Choroid plexus epithelial cell (primary cell): ENCODE measurements at regions not wholly inside any gene's neighbourhood (a gene's known extent, or its start where the extent isn't known, plus 50 kb on each side); places are given as distances from the start of the nearest gene placed in this dataset.

Experiments used
- DNase-seq: peaks from one replicate; pipeline ENCODE4 v3.0.0-alpha.2; 2010; ENCODE audit warnings: low read depth
- H3K4me3 ChIP-seq: 2 replicates; pipeline ENCODE4 v1.5.1; 2011; ENCODE audit warnings: low read depth, mild to moderate bottlenecking, control low read depth, low read length, moderate library complexity
- TF ChIP-seq, protein P1 (sequence below): conservative IDR thresholded peaks from 2 replicates; pipeline ENCODE4 v1.5.1; 2011; ENCODE audit warnings: low read depth, mild to moderate bottlenecking, control low read depth, inconsistent platforms, low read length, moderate library complexity

GRCh38 chr2:15092691-15093090, 460.2 kb downstream of the LRATD1 start:
- no peak overlapping the region for H3K4me3 ChIP-seq
- TF ChIP-seq, protein P1, sequence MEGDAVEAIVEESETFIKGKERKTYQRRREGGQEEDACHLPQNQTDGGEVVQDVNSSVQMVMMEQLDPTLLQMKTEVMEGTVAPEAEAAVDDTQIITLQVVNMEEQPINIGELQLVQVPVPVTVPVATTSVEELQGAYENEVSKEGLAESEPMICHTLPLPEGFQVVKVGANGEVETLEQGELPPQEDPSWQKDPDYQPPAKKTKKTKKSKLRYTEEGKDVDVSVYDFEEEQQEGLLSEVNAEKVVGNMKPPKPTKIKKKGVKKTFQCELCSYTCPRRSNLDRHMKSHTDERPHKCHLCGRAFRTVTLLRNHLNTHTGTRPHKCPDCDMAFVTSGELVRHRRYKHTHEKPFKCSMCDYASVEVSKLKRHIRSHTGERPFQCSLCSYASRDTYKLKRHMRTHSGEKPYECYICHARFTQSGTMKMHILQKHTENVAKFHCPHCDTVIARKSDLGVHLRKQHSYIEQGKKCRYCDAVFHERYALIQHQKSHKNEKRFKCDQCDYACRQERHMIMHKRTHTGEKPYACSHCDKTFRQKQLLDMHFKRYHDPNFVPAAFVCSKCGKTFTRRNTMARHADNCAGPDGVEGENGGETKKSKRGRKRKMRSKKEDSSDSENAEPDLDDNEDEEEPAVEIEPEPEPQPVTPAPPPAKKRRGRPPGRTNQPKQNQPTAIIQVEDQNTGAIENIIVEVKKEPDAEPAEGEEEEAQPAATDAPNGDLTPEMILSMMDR, result no peak
- DNase-seq, result peak; percentile 3

GRCh38 chr2:15094161-15094560, 461.6 kb downstream of the LRATD1 start:
- no peak for DNase-seq
- TF ChIP-seq, protein P1, result no peak
- H3K4me3 ChIP-seq, result no peak overlapping the region

- TF ChIP-seq, protein P1, result no peak
- H3K4me3 ChIP-seq, result no peak overlapping the region
- DNase-seq, result no peak
These were observed 464.3 kb downstream of the NBAS start for GRCh38 chr2:15096873-15097272.

GRCh38 chr2:15107137-15107536, 454.0 kb downstream of the NBAS start:
- DNase-seq, result no peak
- H3K4me3 ChIP-seq, result no peak overlapping the region
- TF ChIP-seq, protein P1, result no peak

- H3K4me3 ChIP-seq, result no peak overlapping the region
- TF ChIP-seq, protein P1, result no peak
- DNase-seq, result no peak
These were observed 449.4 kb downstream of the NBAS start for GRCh38 chr2:15111718-15112117.

DNA sequence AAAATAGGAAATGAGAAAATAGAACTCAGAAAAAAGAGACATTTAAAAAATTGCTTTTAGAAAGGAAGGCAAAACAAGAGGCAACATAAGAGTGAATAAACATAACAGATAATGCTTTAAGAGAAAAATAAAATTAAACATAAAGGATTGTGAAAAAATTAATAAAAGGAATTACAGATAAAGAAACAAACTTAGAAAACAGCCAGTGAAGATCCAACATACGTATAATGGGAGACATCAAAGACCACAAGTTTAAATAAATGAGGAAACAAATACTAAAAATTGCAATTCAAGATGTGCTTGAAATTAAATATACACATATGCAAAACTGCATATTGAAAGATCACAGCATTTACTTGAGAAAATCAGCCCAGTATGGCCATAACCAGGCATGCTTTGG, 448.9 kb downstream of the NBAS start:
- H3K4me3 ChIP-seq, result no peak overlapping the region
- TF ChIP-seq, protein P1, result no peak
- DNase-seq, result peak; percentile 65

DNA sequence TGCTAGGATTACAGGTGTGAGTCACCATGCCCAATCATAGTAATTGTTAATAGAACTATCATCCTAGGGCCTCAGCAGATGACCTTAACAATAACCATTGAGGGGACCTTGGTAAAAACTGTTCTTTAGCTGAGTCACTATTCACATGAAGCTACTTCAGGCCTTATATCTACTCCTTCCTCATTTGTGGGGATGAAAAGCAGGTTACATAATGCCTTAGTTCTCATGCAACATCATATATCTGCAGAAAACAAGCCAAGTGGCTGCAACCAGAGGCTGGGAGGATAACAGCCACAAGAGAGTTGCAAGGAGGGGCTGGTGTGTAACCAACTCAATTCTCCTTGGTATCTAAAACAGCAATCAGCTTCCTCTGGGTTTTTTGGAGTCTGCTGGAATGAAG, 445.4 kb downstream of the NBAS start:
- no peak overlapping the region for H3K4me3 ChIP-seq
- TF ChIP-seq, protein P1, result no peak
- DNase-seq, result no peak
